HUES6 (cell line): ENCODE measurements at regions not wholly inside any gene's neighbourhood (a gene's known extent, or its start where the extent isn't known, plus 50 kb on each side); places are given as distances from the start of the nearest gene placed in this dataset.
"Not testable (repeated sequence)": the region's sequence is repeated elsewhere in the genome, so short reads cannot be mapped to it uniquely, and the experiment has no call there.

Source experiments
- H3K27ac ChIP-seq: 2 replicates; pipeline ENCODE4 v1.7.0; 2013; ENCODE audit warnings: low read depth, mild to moderate bottlenecking, low read length, inconsistent platforms
- H3K27me3 ChIP-seq: 2 replicates; pipeline ENCODE4 v1.6.1; 2013; ENCODE audit warnings: low read length; ENCODE audit not compliant: control insufficient read depth, insufficient read depth
- H3K36me3 ChIP-seq: 2 replicates; pipeline ENCODE4 v1.6.1; 2013; ENCODE audit warnings: low read length; ENCODE audit not compliant: control insufficient read depth, insufficient read depth
- H3K4me1 ChIP-seq: 2 replicates; pipeline ENCODE4 v1.6.1; 2013; ENCODE audit warnings: low read length; ENCODE audit not compliant: control insufficient read depth, insufficient read depth
- H3K4me3 ChIP-seq: 2 replicates; pipeline ENCODE4 v1.5.1; 2013; ENCODE audit warnings: low read depth, low read length
- H3K9ac ChIP-seq: one replicate; pipeline ENCODE4 v1.6.1; 2013; ENCODE audit warnings: mild to moderate bottlenecking, low read length
- H3K9me3 ChIP-seq: 2 replicates; pipeline ENCODE4 v1.6.1; 2013; ENCODE audit warnings: low read depth, low read length; ENCODE audit not compliant: control insufficient read depth, insufficient read depth

DNA sequence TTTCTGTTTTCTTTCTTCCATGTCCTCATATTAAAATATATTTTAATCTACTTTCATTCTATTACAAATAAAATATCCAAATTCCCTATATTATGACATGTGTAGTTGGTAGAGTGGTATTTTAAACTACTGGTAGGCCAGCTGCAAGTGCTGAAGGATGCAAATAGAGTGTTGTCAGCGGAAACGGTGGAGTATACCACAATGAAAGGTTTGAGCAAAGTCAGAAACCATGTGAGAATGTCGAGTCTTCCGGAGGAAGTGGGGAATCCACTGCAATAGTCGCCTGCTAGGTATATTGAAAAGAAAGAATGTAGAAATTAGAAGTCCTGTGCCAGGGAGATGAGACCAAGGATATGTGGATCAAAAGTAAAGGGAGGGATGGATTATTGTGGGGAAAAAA, 373.9 kb downstream of the DSEL start:
- no peaks in the 10 kb centered on the region for H3K36me3 ChIP-seq
- H3K4me1 ChIP-seq = no peaks in the 10 kb centered on the region
- H3K4me3 ChIP-seq = no peak overlapping the region
- H3K27ac ChIP-seq = no peak overlapping the region
- no peaks in the 10 kb centered on the region for H3K27me3 ChIP-seq
- no peak overlapping the region for H3K9ac ChIP-seq
- H3K9me3 ChIP-seq = no peaks in the 10 kb centered on the region

DNA sequence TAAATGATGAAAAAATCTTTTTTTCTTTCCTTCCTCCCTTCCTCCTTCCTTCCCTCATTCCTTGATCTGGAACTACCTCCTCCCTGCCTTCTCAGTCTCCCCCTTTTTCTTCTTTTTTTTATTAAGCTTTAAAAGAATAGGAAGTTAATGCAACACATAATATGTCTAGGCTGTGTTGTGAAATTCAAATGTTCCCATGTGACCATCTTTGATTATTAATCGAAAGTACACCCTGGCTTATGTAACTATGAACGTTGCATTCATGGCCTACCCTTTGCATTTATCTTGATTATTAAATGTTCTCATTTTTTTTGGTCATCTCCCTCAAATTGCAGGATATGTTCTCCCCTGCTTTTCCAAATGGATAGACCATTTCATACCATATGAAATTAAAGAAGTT, 376.0 kb downstream of the DSEL start:
- Histone ChIP-seq H3K36me3 (no peaks in the 10 kb centered on the region), H3K9ac (no peak overlapping the region), H3K9me3 (no peaks in the 10 kb centered on the region), H3K4me1 (no peaks in the 10 kb centered on the region), H3K4me3 (no peak overlapping the region), H3K27me3 (no peaks in the 10 kb centered on the region), H3K27ac (no peak overlapping the region)

DNA sequence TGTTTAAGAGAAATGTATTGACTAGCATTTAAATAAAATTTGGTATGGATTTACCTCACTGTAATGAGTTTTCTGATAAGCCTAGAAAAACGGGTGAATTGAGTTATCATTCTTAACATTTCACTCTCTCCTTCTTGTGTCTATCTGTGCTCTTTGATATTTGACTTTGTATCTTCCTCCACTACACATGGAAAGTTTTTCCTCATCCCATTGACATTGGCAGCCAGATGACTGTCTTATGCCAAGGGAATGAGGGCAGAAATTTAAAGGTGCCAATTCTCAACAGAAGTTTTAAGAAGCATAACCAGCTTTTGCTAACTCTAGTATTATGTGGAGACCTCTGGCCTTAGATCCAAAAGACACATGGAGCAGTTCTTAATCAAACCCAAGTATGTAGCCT, 376.6 kb downstream of the DSEL start:
- Histone ChIP-seq H3K36me3 (no peaks in the 10 kb centered on the region), H3K9me3 (no peaks in the 10 kb centered on the region), H3K9ac (no peak overlapping the region), H3K27ac (no peak overlapping the region), H3K4me3 (no peak overlapping the region), H3K4me1 (no peaks in the 10 kb centered on the region), H3K27me3 (no peaks in the 10 kb centered on the region)

DNA sequence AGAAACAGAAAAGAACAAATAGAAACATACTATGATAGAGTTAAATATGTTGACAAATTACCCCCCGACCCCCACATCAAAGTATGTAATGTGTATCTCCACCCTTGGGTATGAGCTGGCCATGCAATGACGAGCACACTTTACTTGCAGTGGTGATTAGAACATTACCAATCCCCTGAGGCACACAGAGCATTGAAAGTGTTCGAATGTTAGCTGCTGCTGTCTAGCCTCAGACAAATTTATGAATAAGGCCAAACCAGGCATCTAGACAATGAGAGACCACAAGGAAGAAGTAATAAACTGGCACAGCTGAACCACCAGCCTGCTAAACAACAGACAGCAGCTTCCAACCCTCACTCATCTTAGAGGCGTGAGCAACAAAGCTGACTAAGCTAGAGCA, 380.5 kb downstream of the DSEL start:
- H3K27me3 ChIP-seq = no peaks in the 10 kb centered on the region
- H3K27ac ChIP-seq = no peak overlapping the region
- no peak overlapping the region for H3K4me3 ChIP-seq
- H3K36me3 ChIP-seq = no peaks in the 10 kb centered on the region
- no peaks in the 10 kb centered on the region for H3K9me3 ChIP-seq
- no peaks in the 10 kb centered on the region for H3K4me1 ChIP-seq
- no peak overlapping the region for H3K9ac ChIP-seq

DNA sequence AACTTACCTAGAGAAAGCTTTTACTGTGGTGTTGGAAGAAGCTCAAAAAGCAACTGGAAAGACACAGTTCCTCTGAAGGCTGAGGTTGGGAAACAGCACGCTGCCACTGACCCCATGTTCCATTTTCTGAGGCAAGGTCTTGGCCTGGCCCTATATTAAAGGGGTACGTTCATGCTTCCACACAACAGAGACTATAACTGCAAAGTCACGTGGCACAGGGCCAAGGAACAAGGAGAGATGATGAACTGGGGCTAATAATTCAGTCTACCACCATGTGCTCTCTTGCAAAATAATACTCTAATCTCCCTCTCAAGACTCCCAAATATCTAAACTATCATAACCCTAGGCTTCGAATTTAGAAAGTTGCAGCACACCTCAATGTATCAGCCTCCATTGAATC, 381.6 kb downstream of the DSEL start:
- no peaks in the 10 kb centered on the region for H3K9me3 ChIP-seq
- H3K27ac ChIP-seq = no peak overlapping the region
- H3K27me3 ChIP-seq = no peaks in the 10 kb centered on the region
- H3K9ac ChIP-seq = no peak overlapping the region
- no peaks in the 10 kb centered on the region for H3K4me1 ChIP-seq
- no peak overlapping the region for H3K4me3 ChIP-seq
- no peaks in the 10 kb centered on the region for H3K36me3 ChIP-seq

DNA sequence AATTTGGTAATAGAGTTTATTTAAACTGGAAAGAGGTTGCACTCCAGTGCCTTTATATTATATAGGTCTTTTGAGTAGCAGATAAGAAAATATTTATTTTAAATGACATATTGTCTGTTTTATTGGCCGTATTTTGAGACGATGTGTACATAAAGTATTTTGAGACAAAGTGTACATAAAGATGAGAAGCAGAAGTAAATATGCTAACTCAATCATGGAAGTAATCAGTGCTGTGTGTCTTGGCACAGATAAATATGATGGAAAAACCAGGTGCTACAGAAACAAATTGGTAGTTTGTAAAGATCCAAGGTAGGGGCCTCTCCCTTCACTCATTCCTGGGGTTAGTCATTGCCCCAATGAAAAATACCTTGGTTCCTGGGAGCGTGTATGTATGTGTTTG, 382.9 kb downstream of the DSEL start:
- Histone ChIP-seq H3K27me3 (no peaks in the 10 kb centered on the region), H3K36me3 (no peaks in the 10 kb centered on the region), H3K9me3 (no peaks in the 10 kb centered on the region), H3K9ac (no peak overlapping the region), H3K4me1 (no peaks in the 10 kb centered on the region), H3K4me3 (no peak overlapping the region), H3K27ac (no peak overlapping the region)

DNA sequence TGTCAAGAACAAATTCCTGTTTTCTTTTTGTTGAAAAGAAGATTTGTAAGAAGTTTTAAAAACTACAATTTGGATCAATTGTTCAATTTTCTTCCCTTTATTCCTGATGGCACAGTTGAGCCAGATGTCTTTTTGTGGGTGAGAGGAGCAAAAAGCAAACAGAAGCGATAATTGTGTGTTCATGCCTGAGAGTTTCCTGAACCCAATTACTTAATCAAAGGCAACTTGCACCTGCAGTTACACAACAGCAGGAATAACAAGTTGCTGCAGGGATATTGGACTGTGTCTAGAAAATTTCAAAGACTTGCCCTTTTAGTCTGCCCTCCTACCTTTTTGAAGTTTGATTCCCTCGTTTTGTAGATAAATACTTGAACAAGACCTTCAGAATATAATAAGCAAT, 383.6 kb downstream of the DSEL start:
- Histone ChIP-seq H3K4me1 (no peaks in the 10 kb centered on the region), H3K27ac (no peak overlapping the region), H3K9me3 (peaks cover 3% of the 10 kb centered on the region), H3K4me3 (no peak overlapping the region), H3K27me3 (no peaks in the 10 kb centered on the region), H3K36me3 (no peaks in the 10 kb centered on the region), H3K9ac (no peak overlapping the region)

DNA sequence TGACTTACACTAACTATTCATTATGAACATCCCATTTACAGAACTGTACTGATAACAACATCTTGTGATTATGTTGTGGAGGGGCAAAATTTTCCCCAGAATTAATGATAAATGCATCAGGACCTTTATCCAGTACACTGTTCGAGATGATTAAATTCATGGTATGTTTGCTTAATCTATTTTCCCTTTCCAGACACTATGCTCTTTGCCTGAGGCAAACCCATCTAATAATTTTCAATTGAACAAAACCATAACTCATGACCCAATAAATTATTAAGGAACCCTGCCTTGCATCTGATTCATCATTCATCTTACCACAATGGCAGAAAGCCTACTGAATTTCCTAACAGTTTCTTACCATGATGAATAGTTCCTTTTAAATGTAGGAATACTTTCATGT, 385.0 kb downstream of the DSEL start:
- Histone ChIP-seq H3K27me3 (no peaks in the 10 kb centered on the region), H3K36me3 (no peaks in the 10 kb centered on the region), H3K9me3 (peaks cover 8% of the 10 kb centered on the region), H3K4me3 (no peak overlapping the region), H3K9ac (no peak overlapping the region), H3K27ac (no peak overlapping the region), H3K4me1 (no peaks in the 10 kb centered on the region)

DNA sequence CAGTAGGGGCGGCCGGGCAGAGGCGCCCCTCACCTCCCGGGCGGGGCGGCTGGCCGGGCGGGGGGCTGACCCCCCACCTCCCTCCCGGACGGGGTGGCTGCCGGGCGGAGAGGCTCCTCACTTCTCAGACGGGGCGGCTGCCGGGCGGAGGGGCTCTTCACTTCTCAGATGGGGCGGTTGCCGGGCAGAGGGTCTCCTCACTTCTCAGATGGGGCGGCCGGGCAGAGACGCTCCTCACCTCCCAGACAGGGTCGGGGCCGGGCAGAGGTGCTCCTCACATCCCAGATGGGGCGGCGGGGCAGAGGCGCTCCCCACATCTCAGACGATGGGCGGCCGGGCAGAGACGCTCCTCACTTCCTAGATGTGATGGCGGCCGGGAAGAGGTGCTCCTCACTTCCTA, 389.8 kb downstream of the DSEL start:
- H3K9ac ChIP-seq, H3K36me3 ChIP-seq, H3K4me3 ChIP-seq, H3K4me1 ChIP-seq, H3K27ac ChIP-seq, H3K9me3 ChIP-seq, H3K27me3 ChIP-seq: not testable (repeated sequence)

DNA sequence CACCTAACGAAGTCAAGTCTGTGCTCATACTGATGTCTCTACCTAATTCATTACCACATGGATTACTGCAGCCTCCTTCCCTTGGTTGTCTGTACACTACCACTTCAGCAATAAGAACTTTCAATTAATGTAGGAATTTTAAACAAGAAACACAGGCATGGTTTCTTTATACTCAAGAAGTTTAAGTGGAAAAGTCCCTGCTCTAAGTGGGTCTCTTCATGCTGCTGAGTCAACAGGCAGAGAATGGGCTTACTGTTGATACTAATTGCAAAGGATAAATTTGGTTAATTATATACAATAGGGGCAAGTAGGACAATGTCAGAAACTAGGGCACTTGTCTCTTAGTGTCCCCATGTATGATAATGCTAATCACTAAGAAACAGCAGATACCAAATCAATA, 392.6 kb downstream of the DSEL start:
- peaks cover 8% of the 10 kb centered on the region for H3K9me3 ChIP-seq
- H3K4me1 ChIP-seq = no peaks in the 10 kb centered on the region
- H3K36me3 ChIP-seq = no peaks in the 10 kb centered on the region

DNA sequence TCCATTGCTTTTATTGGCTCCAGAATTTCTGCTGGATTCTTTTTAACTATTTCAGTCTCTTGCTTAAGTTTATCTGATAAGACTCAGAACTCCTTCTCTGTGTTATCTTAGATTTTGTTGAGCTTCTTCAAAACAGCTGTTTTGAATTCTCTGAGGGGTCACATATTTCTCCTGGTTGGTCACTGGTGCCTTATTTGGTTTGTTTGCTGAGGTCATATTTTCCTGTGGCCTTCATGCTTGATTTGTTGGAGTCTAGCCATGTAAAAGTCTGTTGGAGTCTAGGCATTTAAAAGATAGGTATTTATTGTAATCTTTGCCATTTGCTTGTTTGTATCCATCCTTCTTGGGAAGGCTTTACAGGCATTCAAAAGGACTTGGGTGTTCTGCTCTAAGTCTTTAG, 398.7 kb downstream of the DSEL start:
- no peaks in the 10 kb centered on the region for H3K27me3 ChIP-seq
- no peak overlapping the region for H3K27ac ChIP-seq
- H3K9me3 ChIP-seq = no peaks in the 10 kb centered on the region
- H3K9ac ChIP-seq = no peak overlapping the region
- H3K4me1 ChIP-seq = no peaks in the 10 kb centered on the region
- H3K36me3 ChIP-seq = no peaks in the 10 kb centered on the region
- no peak overlapping the region for H3K4me3 ChIP-seq

More for the DNA sequence above, 392.6 kb downstream of the DSEL start:
- H3K27ac ChIP-seq = no peak overlapping the region
- no peaks in the 10 kb centered on the region for H3K27me3 ChIP-seq
- H3K4me3 ChIP-seq = no peak overlapping the region
- H3K9ac ChIP-seq = no peak overlapping the region

DNA sequence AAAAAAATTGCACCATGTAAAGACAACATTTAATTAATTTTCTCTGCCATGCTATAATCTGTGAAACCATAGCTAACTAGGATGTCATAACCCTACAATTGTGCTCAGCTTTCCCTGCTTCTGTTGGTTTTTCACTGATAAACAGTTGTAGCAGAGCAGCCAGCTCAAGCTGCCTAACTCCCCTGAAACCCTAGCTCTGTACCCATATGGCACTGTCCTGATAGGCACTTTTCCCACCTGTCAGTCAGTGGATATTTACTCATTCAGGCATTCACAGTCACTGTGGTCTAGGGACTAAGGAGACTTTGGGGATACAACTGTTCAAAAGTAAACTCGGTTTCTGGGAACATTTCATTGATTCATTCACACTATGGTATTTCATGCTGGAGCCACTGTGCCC, 407.0 kb downstream of the DSEL start:
- no peaks in the 10 kb centered on the region for H3K36me3 ChIP-seq
- no peaks in the 10 kb centered on the region for H3K4me1 ChIP-seq
- no peaks in the 10 kb centered on the region for H3K27me3 ChIP-seq
- no peak overlapping the region for H3K9ac ChIP-seq
- H3K27ac ChIP-seq = no peak overlapping the region
- no peak overlapping the region for H3K4me3 ChIP-seq
- H3K9me3 ChIP-seq = no peaks in the 10 kb centered on the region
